COR-L47 (cell line): ENCODE measurements at regions not wholly inside any gene's neighbourhood (a gene's known extent, or its start where the extent isn't known, plus 50 kb on each side); places are given as distances from the start of the nearest gene placed in this dataset.

Source experiments
- DNase-seq: peaks from one replicate; lab custom pipeline; 2025; lab: John Stamatoyannopoulos, UW

- DNase-seq, result no peak
These were observed 450.8 kb downstream of the USP25 start for GRCh38 chr21:16180614-16181013.

- no peak for DNase-seq
These were observed 451.2 kb downstream of the USP25 start for GRCh38 chr21:16181018-16181417.

GRCh38 chr21:16185766-16186165 lies 456.0 kb downstream of the USP25 start:
- DNase-seq, result no peak

GRCh38 chr21:16186742-16187141 lies 457.0 kb downstream of the USP25 start:
- DNase-seq, result no peak

GRCh38 chr21:16187603-16188301 lies 458.0 kb downstream of the USP25 start:
- DNase-seq, result no peak

- DNase-seq, result no peak
These were observed 463.1 kb downstream of the USP25 start for GRCh38 chr21:16192902-16193301.

- no peak for DNase-seq
These were observed 463.8 kb downstream of the USP25 start for GRCh38 chr21:16193496-16194094.

- DNase-seq, result no peak
These were observed 464.5 kb downstream of the USP25 start for GRCh38 chr21:16194095-16194787.

- no peak for DNase-seq
These were observed 465.2 kb downstream of the USP25 start for GRCh38 chr21:16194788-16195537.

GRCh38 chr21:16195538-16195910 lies 465.7 kb downstream of the USP25 start:
- DNase-seq, result no peak

GRCh38 chr21:16196001-16196400 lies 466.2 kb downstream of the USP25 start:
- no peak for DNase-seq

GRCh38 chr21:16198546-16198945 lies 468.8 kb downstream of the USP25 start:
- no peak for DNase-seq

- no peak for DNase-seq
These were observed 469.8 kb downstream of the USP25 start for GRCh38 chr21:16199539-16199938.

- DNase-seq, result no peak
These were observed 471.9 kb downstream of the USP25 start for GRCh38 chr21:16201718-16202117.

- no peak for DNase-seq
These were observed 475.7 kb downstream of the USP25 start for GRCh38 chr21:16205527-16205926.

- no peak for DNase-seq
These were observed 481.8 kb downstream of the USP25 start for GRCh38 chr21:16211339-16212303.

GRCh38 chr21:16213518-16213917 lies 483.7 kb downstream of the USP25 start:
- no peak for DNase-seq

GRCh38 chr21:16215193-16215592 lies 485.4 kb downstream of the USP25 start:
- no peak for DNase-seq

GRCh38 chr21:16215663-16216183 lies 485.9 kb downstream of the USP25 start:
- no peak for DNase-seq

- no peak for DNase-seq
These were observed 486.6 kb downstream of the USP25 start for GRCh38 chr21:16216288-16216962.
